A549 (cell line): ENCODE measurements at regions not wholly inside any gene's neighbourhood (a gene's known extent, or its start where the extent isn't known, plus 50 kb on each side); places are given as distances from the start of the nearest gene placed in this dataset.

Experiments used
- ATAC-seq, 2 experiments: fragments of 200-7000 bp in 1 of 2; fragments of >200 bp in 1 of 2; cut with Nextera tagmentation in 1 of 2; cut with Tn5 transposase in 1 of 2; 3 replicates each; pipeline versions ENCODE4 v1.8.0 to v1.9.1; 2018 to 2020; ENCODE audit warnings: mild to moderate bottlenecking in 1 of 2, moderate library complexity in 1 of 2
- CTCF ChIA-PET: fragments of 300-600 bp; sonication (Branson Sonifier 250); formaldehyde crosslinking; extraction: SDS; loops from one replicate; lab custom pipeline; 2021; ENCODE audit warnings: antibody characterized with exemption, inconsistent platforms; lab: Yijun Ruan, JAX
- POLR2A ChIA-PET: fragments of 350-600 bp; formaldehyde crosslinking; extraction: SDS; loops from one replicate; lab custom pipeline; 2021; ENCODE audit warnings: antibody characterized with exemption, inconsistent platforms; lab: Yijun Ruan, JAX
- DNase-seq, 2 experiments: peaks; one replicate each; pipeline versions ENCODE4 v3.0.0 to v3.0.0-alpha.2; 2011 to 2016; ENCODE audit warnings: low read depth in 1 of 2, low spot score in 1 of 2
- FAIRE-seq: peaks from 2 replicates; lab custom pipeline; 2011; peaks lifted over from hg19 to GRCh38; lab: Jason Lieb, UNC
- H3K27ac ChIP-seq, 2 experiments: fragments of >200 bp; sonication (Bioruptor Twin); formaldehyde crosslinking; 3 replicates each; pipeline ENCODE4 v1.5.1; 2016 to 2017
- H3K4me1 ChIP-seq: fragments of >200 bp; sonication (Bioruptor Twin); formaldehyde crosslinking; 3 replicates; pipeline ENCODE4 v1.6.1; 2016
- H3K4me2 ChIP-seq: fragments of >200 bp; sonication (Bioruptor Twin); formaldehyde crosslinking; 3 replicates; pipeline ENCODE4 v1.6.1; 2016
- H3K4me3 ChIP-seq: fragments of >200 bp; sonication (Bioruptor Twin); formaldehyde crosslinking; 3 replicates; pipeline ENCODE4 v1.5.1; 2016
- H3K9me3 ChIP-seq: fragments of >200 bp; sonication (Bioruptor Twin); formaldehyde crosslinking; 3 replicates; pipeline ENCODE4 v1.6.1; 2016
- ZNF302 ChIP-seq: fragments of 250-450 bp; sonication (Bioruptor Pico); IDR thresholded peaks from 2 replicates; pipeline ENCODE4 v1.9.0; 2021; ENCODE audit warnings: inconsistent platforms, mild to moderate bottlenecking, moderate library complexity
- TF ChIP-seq, protein P1 (sequence below): IDR thresholded peaks from 2 replicates; pipeline ENCODE4 v1.6.1; 2012

DNA sequence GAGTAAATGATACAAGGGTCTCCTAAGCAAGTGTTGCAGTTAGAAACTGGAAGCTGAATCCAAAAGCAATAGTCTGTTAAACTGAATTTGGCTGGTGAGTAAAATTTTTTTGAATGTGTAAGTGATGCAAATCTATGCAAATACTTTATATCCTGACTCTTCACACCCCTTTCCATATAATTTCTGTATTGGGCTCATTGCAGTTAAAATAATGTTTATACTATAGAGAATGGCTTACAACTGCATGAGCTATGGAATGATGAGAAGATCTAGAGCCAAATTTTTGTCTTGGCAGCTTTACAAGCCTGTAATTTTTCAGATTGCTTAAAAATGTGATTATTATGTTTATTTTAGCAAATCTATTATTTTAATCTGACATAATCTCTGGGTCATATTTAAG lies 57.0 kb upstream of the GABRA1 start:
- ChIA-PET CTCF (no interaction called here), POLR2A (no interaction called here)
- H3K4me3 ChIP-seq, result no peak overlapping the region
- DNase-seq, result no peak
- ATAC-seq, result no peak
- no peak for FAIRE-seq
- H3K27ac ChIP-seq, result no peak overlapping the region
- H3K4me1 ChIP-seq, result no peaks in the 10 kb centered on the region
- H3K4me2 ChIP-seq, result no peak overlapping the region
- TF ChIP-seq, protein P1, sequence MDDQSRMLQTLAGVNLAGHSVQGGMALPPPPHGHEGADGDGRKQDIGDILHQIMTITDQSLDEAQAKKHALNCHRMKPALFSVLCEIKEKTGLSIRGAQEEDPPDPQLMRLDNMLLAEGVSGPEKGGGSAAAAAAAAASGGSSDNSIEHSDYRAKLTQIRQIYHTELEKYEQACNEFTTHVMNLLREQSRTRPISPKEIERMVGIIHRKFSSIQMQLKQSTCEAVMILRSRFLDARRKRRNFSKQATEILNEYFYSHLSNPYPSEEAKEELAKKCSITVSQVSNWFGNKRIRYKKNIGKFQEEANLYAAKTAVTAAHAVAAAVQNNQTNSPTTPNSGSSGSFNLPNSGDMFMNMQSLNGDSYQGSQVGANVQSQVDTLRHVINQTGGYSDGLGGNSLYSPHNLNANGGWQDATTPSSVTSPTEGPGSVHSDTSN, result no peak
- no peak for TF ChIP-seq ZNF302 (CRISPR knock-in tag)
- TF ChIP-seq, all 56 proteins: peak for 0
- H3K9me3 ChIP-seq, result no peaks in the 10 kb centered on the region
